ENCODE measurements at regions not wholly inside any gene's neighbourhood (a gene's known extent, or its start where the extent isn't known, plus 50 kb on each side); places are given as distances from the start of the nearest gene placed in this dataset.

DNA sequence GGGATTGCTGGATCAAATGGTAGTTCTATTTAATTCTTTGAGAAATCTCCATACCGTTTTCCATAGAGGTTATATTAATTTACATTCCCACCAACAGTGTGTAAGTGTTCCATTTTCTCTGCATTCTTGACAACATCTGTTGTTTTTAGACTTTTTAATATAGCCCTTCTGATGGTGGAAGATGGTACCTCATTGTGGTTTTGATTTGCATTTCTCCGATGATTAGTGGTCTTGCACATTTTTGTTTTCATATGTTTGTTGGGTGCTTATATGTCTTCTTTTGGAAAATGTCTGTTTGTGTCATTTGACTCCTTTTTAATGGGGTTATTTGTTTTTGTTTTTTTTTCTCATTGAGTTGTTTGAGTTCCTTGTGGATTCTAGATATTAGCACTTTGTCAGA is 75.3 kb upstream of the PUDP start:
- TF ChIP-seq CTCF (IDR thresholded peaks at IDR 0.05): no peak
- TF ChIP-seq POLR2A (IDR thresholded peaks at IDR 0.05): no peak
